GM12878 (cell line): ENCODE measurements at regions not wholly inside any gene's neighbourhood (a gene's known extent, or its start where the extent isn't known, plus 50 kb on each side); places are given as distances from the start of the nearest gene placed in this dataset.

Experiments used
- ETV6 ChIP-seq, 2 experiments: fragments of 450-650 bp in 1 of 2; IDR thresholded peaks in 1 of 2; conservative IDR thresholded peaks in 1 of 2; 2 replicates each; pipeline ENCODE4 v1.6.1; 2014; ENCODE audit warnings: antibody characterized with exemption in 1 of 2, borderline replicate concordance in 1 of 2, low read depth in 1 of 2, mild to moderate bottlenecking in 1 of 2, moderate library complexity in 1 of 2
- GATAD2B ChIP-seq: fragments of 450-650 bp; conservative IDR thresholded peaks from 2 replicates; pipeline ENCODE4 v1.6.1; 2017; ENCODE audit warnings: low read depth, mild to moderate bottlenecking, moderate library complexity
- TCF12 ChIP-seq: IDR thresholded peaks from 2 replicates; pipeline ENCODE4 v1.6.1; 2011; ENCODE audit warnings: low read depth, mild to moderate bottlenecking, low read length
- ZBED1 ChIP-seq: IDR thresholded peaks from 2 replicates; pipeline ENCODE4 v1.6.1; 2016; ENCODE audit warnings: borderline replicate concordance
- ZNF207 ChIP-seq: fragments of 450-650 bp; IDR thresholded peaks from 2 replicates; pipeline ENCODE4 v1.6.1; 2014; ENCODE audit warnings: antibody characterized with exemption, mild to moderate bottlenecking, borderline replicate concordance
- TF ChIP-seq, protein P1 (sequence below), 3 experiments: IDR thresholded peaks in 2 of 3; conservative IDR thresholded peaks in 1 of 3; 2 replicates each; pipeline ENCODE4 v1.5.1; 2011; ENCODE audit warnings: low read depth in 3 of 3, low read length in 3 of 3, mild to moderate bottlenecking in 3 of 3, control low read depth in 2 of 3, moderate library complexity in 2 of 3, inconsistent platforms in 1 of 3, mixed read lengths in 1 of 3; ENCODE audit not compliant: control insufficient read depth in 2 of 3, insufficient read depth in 1 of 3; ENCODE audit errors: extremely low read depth in 1 of 3

DNA sequence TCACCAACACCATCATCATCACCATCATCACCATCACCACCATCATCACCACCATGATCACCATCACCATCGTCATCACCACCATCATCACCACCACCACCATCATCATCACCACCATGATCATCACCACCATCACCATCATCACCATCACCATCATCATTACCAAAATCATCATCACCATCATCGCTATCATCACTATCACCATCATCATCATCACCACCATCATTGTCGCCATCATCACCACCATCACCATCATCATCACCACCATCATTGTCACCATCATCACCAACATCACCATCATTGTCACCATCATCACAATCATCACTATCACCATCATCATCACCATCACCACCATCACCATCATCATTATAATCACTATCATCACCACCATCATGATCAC is 893.5 kb downstream of the TBC1D22A start:
- no peak for TF ChIP-seq GATAD2B
- TF ChIP-seq, protein P1, sequence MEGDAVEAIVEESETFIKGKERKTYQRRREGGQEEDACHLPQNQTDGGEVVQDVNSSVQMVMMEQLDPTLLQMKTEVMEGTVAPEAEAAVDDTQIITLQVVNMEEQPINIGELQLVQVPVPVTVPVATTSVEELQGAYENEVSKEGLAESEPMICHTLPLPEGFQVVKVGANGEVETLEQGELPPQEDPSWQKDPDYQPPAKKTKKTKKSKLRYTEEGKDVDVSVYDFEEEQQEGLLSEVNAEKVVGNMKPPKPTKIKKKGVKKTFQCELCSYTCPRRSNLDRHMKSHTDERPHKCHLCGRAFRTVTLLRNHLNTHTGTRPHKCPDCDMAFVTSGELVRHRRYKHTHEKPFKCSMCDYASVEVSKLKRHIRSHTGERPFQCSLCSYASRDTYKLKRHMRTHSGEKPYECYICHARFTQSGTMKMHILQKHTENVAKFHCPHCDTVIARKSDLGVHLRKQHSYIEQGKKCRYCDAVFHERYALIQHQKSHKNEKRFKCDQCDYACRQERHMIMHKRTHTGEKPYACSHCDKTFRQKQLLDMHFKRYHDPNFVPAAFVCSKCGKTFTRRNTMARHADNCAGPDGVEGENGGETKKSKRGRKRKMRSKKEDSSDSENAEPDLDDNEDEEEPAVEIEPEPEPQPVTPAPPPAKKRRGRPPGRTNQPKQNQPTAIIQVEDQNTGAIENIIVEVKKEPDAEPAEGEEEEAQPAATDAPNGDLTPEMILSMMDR (IDR thresholded peaks at IDR 0.05 in 2 of 3, conservative IDR thresholded peaks at IDR 0.05 in 1 of 3; ENCODE audit: control insufficient read depth in 2 of 3, extremely low read depth in 1 of 3, insufficient read depth in 1 of 3, low read depth in 3 of 3, low read length in 3 of 3) = no peak
- no peak for TF ChIP-seq TCF12
- no peak for TF ChIP-seq ETV6 (conservative IDR thresholded peaks at IDR 0.05 in 1 of 2, IDR thresholded peaks at IDR 0.05 in 1 of 2; ENCODE audit: borderline replicate concordance in 1 of 2, low read depth in 1 of 2)
- no peak for TF ChIP-seq ZNF207
- no peak for TF ChIP-seq ZBED1
